ENCODE measurements at regions not wholly inside any gene's neighbourhood (a gene's known extent, or its start where the extent isn't known, plus 50 kb on each side); places are given as distances from the start of the nearest gene placed in this dataset.

DNA sequence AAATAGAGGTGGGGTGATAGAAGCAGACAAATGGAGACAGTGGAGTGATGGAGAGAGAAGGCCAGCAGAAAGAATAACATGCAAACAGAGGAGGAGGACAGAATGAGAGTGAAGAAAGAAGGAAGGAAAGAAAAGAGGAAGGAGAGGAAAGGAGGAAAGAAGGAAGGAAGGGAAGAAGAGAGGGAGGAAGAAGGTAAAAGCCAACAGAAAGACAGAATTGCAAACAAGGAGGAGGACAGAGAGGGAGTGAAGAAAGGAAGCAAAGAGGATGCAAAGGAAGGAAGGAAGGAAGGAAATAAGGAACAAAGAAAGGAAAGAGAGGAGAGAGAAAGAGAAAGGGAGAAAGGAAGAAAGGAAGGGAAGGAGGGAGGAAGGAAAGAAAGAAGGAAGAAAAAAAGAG is 444.0 kb downstream of the IRS1 start:
- TF ChIP-seq, protein P1, sequence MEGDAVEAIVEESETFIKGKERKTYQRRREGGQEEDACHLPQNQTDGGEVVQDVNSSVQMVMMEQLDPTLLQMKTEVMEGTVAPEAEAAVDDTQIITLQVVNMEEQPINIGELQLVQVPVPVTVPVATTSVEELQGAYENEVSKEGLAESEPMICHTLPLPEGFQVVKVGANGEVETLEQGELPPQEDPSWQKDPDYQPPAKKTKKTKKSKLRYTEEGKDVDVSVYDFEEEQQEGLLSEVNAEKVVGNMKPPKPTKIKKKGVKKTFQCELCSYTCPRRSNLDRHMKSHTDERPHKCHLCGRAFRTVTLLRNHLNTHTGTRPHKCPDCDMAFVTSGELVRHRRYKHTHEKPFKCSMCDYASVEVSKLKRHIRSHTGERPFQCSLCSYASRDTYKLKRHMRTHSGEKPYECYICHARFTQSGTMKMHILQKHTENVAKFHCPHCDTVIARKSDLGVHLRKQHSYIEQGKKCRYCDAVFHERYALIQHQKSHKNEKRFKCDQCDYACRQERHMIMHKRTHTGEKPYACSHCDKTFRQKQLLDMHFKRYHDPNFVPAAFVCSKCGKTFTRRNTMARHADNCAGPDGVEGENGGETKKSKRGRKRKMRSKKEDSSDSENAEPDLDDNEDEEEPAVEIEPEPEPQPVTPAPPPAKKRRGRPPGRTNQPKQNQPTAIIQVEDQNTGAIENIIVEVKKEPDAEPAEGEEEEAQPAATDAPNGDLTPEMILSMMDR (IDR thresholded peaks at IDR 0.05; ENCODE audit: insufficient read depth, low read length, poor library complexity, severe bottlenecking), result no peak
- no peak for TF ChIP-seq EZH2phosphoT487 (conservative IDR thresholded peaks at IDR 0.05; ENCODE audit: low read length)
